OCI-LY1 (cell line): ENCODE measurements at regions not wholly inside any gene's neighbourhood (a gene's known extent, or its start where the extent isn't known, plus 50 kb on each side); places are given as distances from the start of the nearest gene placed in this dataset.

Experiments
- H2AFZ ChIP-seq: fragments of 200-600 bp; sonication (generic), shearing (Covaris generic); 2 replicates; pipeline ENCODE4 v1.6.0; 2014; ENCODE audit warnings: antibody characterized with exemption, mild to moderate bottlenecking, low read length
- H3F3A ChIP-seq: fragments of 200-600 bp; sonication (generic), shearing (Covaris generic); 2 replicates; pipeline ENCODE4 v1.6.0; 2014; ENCODE audit warnings: mild to moderate bottlenecking, antibody characterized with exemption, low read length, moderate library complexity; ENCODE audit not compliant: insufficient read depth
- H3K27ac ChIP-seq: fragments of 200-600 bp; sonication (generic); 2 replicates; pipeline ENCODE4 v1.5.1; 2014; ENCODE audit warnings: low read length, mixed run types, mild to moderate bottlenecking, low read depth; ENCODE audit not compliant: poor library complexity, severe bottlenecking
- H3K27me3 ChIP-seq: fragments of 200-600 bp; sonication (generic); 2 replicates; pipeline ENCODE4 v1.6.0; 2014; ENCODE audit warnings: antibody characterized with exemption, mild to moderate bottlenecking, low read length, moderate library complexity; ENCODE audit not compliant: insufficient read depth
- H3K36me3 ChIP-seq: fragments of 200-600 bp; sonication (generic); 2 replicates; pipeline ENCODE4 v1.6.1; 2014; ENCODE audit warnings: mild to moderate bottlenecking, antibody characterized with exemption, low read length, moderate library complexity, mixed read lengths; ENCODE audit not compliant: insufficient read depth
- H3K4me1 ChIP-seq: fragments of 200-600 bp; sonication (generic); 2 replicates; pipeline ENCODE4 v1.5.1; 2014; ENCODE audit warnings: mild to moderate bottlenecking, low read length, moderate library complexity; ENCODE audit not compliant: insufficient read depth, severe bottlenecking
- H3K4me2 ChIP-seq: fragments of 200-600 bp; sonication (generic), shearing (Covaris generic); 2 replicates; pipeline ENCODE4 v1.6.1; 2014; ENCODE audit warnings: low read length
- H3K4me3 ChIP-seq: fragments of 200-600 bp; sonication (generic); 2 replicates; pipeline ENCODE4 v1.5.1; 2014; ENCODE audit warnings: low read length, low read depth, mild to moderate bottlenecking, mixed read lengths; ENCODE audit not compliant: poor library complexity, severe bottlenecking
- H3K79me2 ChIP-seq: fragments of 200-600 bp; shearing (Covaris generic); 2 replicates; pipeline ENCODE4 v1.6.1; 2016; ENCODE audit warnings: mixed run types, low read length, mixed read lengths; ENCODE audit not compliant: insufficient read depth
- H3K9ac ChIP-seq: fragments of 200-600 bp; sonication (generic), shearing (Covaris generic); 2 replicates; pipeline ENCODE4 v1.6.1; 2014; ENCODE audit warnings: mild to moderate bottlenecking, low read length, mixed read lengths
- H3K9me2 ChIP-seq: fragments of 200-600 bp; sonication (generic), shearing (Covaris generic); 2 replicates; pipeline ENCODE4 v1.6.1; 2014; ENCODE audit warnings: low read depth, mild to moderate bottlenecking, low read length, mixed read lengths
- H3K9me3 ChIP-seq: fragments of 200-600 bp; shearing (Covaris generic); 2 replicates; pipeline ENCODE4 v1.6.1; 2014; ENCODE audit warnings: low read length, mixed read lengths
- H4K20me1 ChIP-seq: fragments of 200-600 bp; sonication (generic), shearing (Covaris generic); 2 replicates; pipeline ENCODE4 v1.6.0; 2016; ENCODE audit warnings: mild to moderate bottlenecking, low read length; ENCODE audit not compliant: insufficient read depth
- EZH2 ChIP-seq: fragments of 200-600 bp; sonication (generic), shearing (Covaris generic); IDR thresholded peaks from 2 replicates; pipeline ENCODE4 v1.8.0; 2017; ENCODE audit warnings: borderline replicate concordance, mixed run types, mild to moderate bottlenecking, antibody characterized with exemption, low read length, moderate library complexity, mixed read lengths
- TF ChIP-seq, protein P1 (sequence below): fragments of 200-600 bp; sonication (generic), shearing (Covaris generic); IDR thresholded peaks from 2 replicates; pipeline ENCODE4 v1.5.1; 2017; ENCODE audit warnings: mild to moderate bottlenecking, antibody characterized with exemption, low read length, moderate library complexity, mixed read lengths

DNA sequence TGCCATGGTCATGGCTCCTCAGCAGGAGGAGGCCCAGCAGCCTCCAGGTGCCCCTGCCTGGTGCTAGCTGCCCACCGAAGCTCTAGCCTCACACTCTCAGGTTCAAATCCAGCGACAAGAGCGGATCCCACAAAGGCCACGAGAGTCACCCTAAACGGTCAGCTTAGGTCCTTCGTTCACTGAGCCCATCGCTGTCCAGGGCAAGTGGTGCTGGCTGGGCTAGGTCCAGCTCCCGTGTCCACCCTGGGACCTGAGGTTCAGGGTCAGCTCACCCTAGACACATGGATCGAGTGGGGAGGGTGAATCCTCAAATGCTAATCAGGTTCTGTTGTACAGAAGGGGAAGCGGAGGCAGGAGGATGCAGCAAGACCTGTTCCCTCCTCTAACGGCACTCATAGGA lies 171.9 kb upstream of the SULF2 start:
- Histone ChIP-seq H3K9me3 (no peaks in the 10 kb centered on the region), H2AFZ (no peak overlapping the region), H3K9me2 (no peaks in the 10 kb centered on the region), H3K27me3 (no peaks in the 10 kb centered on the region), H3K9ac (no peak overlapping the region), H3F3A (no peaks in the 10 kb centered on the region), H3K4me3 (no peak overlapping the region), H3K79me2 (no peaks in the 10 kb centered on the region), H3K4me2 (no peak overlapping the region), H4K20me1 (no peaks in the 10 kb centered on the region), H3K4me1 (no peaks in the 10 kb centered on the region), H3K27ac (no peak overlapping the region), H3K36me3 (no peaks in the 10 kb centered on the region)
- no peak for TF ChIP-seq EZH2
- TF ChIP-seq, protein P1, sequence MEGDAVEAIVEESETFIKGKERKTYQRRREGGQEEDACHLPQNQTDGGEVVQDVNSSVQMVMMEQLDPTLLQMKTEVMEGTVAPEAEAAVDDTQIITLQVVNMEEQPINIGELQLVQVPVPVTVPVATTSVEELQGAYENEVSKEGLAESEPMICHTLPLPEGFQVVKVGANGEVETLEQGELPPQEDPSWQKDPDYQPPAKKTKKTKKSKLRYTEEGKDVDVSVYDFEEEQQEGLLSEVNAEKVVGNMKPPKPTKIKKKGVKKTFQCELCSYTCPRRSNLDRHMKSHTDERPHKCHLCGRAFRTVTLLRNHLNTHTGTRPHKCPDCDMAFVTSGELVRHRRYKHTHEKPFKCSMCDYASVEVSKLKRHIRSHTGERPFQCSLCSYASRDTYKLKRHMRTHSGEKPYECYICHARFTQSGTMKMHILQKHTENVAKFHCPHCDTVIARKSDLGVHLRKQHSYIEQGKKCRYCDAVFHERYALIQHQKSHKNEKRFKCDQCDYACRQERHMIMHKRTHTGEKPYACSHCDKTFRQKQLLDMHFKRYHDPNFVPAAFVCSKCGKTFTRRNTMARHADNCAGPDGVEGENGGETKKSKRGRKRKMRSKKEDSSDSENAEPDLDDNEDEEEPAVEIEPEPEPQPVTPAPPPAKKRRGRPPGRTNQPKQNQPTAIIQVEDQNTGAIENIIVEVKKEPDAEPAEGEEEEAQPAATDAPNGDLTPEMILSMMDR, result no peak

DNA sequence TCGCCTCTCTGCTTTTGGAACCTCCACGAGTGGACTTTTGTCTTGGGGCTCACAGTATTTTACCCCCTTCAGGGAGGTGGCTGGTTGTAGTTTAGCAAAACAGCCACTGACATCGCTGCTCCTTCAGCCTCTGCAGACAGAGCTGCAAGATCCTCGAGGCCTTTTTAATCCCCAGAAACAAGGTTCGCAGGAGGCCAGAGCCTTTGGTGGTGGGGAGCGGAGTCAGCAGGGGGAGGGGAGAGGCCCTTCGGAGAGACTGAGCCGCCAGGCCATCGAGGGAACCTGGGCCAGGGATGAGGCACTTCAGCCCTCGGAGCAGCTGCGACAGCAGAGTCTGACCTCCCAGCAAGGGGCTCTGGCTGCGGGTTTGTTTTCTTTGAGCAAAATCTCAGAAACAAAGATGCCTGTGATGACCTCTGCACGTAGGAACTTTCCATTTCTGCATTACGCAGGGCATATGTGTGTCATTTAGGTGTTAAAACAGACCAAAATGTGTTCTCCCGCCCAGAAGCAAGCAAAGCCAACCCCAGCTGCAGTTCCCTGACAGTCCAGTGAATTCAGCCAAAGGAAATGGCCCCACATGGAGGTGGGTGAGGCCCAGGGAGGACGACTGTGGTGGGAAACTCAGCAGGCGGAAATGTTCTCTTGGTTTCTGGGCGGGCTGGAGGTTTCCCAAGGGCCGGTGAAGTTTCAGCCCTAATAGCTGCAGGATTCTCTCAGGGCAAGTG lies 171.2 kb upstream of the SULF2 start:
- Histone ChIP-seq H3F3A (no peaks in the 10 kb centered on the region), H3K27me3 (no peaks in the 10 kb centered on the region), H3K9ac (no peak overlapping the region), H3K9me2 (no peaks in the 10 kb centered on the region), H4K20me1 (no peaks in the 10 kb centered on the region), H3K4me2 (no peak overlapping the region), H2AFZ (no peak overlapping the region), H3K4me1 (no peaks in the 10 kb centered on the region), H3K27ac (no peak overlapping the region), H3K79me2 (no peaks in the 10 kb centered on the region), H3K9me3 (no peaks in the 10 kb centered on the region), H3K4me3 (no peak overlapping the region), H3K36me3 (no peaks in the 10 kb centered on the region)
- TF ChIP-seq, protein P1, result no peak
- no peak for TF ChIP-seq EZH2

DNA sequence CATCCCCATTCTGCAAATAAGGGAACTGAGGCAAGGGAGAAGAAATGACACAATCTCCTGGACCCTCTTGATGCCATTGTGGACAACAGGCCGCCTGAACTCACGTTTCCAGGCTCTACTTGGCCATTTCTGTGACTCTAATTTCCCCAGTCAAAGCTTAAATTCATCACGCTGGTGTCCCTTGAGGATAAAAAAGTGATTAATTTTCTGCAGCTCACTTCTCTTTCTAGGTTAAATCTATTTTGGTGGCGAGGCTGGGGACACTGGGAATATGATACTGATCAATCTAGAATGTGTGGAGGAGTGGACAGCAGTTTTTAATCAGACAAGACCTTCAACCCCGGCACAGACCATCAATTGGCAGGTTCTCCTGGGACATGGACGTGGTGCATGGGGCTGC lies 168.2 kb upstream of the SULF2 start:
- Histone ChIP-seq H4K20me1 (no peaks in the 10 kb centered on the region), H3K9me2 (no peaks in the 10 kb centered on the region), H3K9me3 (no peaks in the 10 kb centered on the region), H3K79me2 (no peaks in the 10 kb centered on the region), H3K4me1 (no peaks in the 10 kb centered on the region), H3F3A (no peaks in the 10 kb centered on the region), H3K4me3 (no peak overlapping the region), H3K27me3 (no peaks in the 10 kb centered on the region), H3K9ac (no peak overlapping the region), H3K4me2 (no peak overlapping the region), H3K27ac (no peak overlapping the region), H3K36me3 (no peaks in the 10 kb centered on the region), H2AFZ (no peak overlapping the region)
- TF ChIP-seq, protein P1, result no peak
- TF ChIP-seq EZH2, result no peak
